NCI-H128 (cell line): ENCODE measurements at regions not wholly inside any gene's neighbourhood (a gene's known extent, or its start where the extent isn't known, plus 50 kb on each side); places are given as distances from the start of the nearest gene placed in this dataset.

Experiments used
- DNase-seq: peaks from one replicate; lab custom pipeline; 2025; ENCODE audit not compliant: unreplicated experiment; lab: John Stamatoyannopoulos, UW

- no peak for DNase-seq
Observed at GRCh38 chr14:26206640-26207039, 391.2 kb downstream of the NOVA1 start.

GRCh38 chr14:26204728-26205479 lies 392.9 kb downstream of the NOVA1 start:
- no peak for DNase-seq

- no peak for DNase-seq
Observed at GRCh38 chr14:26204366-26204727, 393.5 kb downstream of the NOVA1 start.

GRCh38 chr14:26200687-26201086 lies 397.1 kb downstream of the NOVA1 start:
- no peak for DNase-seq

- peak; percentile 10 for DNase-seq
Observed at GRCh38 chr14:26199590-26200370, 398.1 kb downstream of the NOVA1 start.

GRCh38 chr14:26199096-26199495 lies 398.7 kb downstream of the NOVA1 start:
- no peak for DNase-seq

- DNase-seq, result no peak
Observed at GRCh38 chr14:26194816-26195215, 403.0 kb downstream of the NOVA1 start.

- DNase-seq, result no peak
Observed at GRCh38 chr14:26191671-26192070, 406.2 kb downstream of the NOVA1 start.

GRCh38 chr14:26191123-26191522 lies 406.7 kb downstream of the NOVA1 start:
- DNase-seq, result no peak

GRCh38 chr14:26190646-26191045 lies 407.2 kb downstream of the NOVA1 start:
- no peak for DNase-seq

- no peak for DNase-seq
Observed at GRCh38 chr14:26187996-26188620, 409.7 kb downstream of the NOVA1 start.

- DNase-seq, result peak; percentile 38
Observed at GRCh38 chr14:26180221-26180620, 417.6 kb downstream of the NOVA1 start.

- DNase-seq, result no peak
Observed at GRCh38 chr14:26175658-26176057, 422.2 kb downstream of the NOVA1 start.

GRCh38 chr14:26174395-26174794 lies 423.4 kb downstream of the NOVA1 start:
- DNase-seq, result no peak

GRCh38 chr14:26173581-26174110 lies 424.2 kb downstream of the NOVA1 start:
- no peak for DNase-seq

GRCh38 chr14:26172396-26172795 lies 425.4 kb downstream of the NOVA1 start:
- no peak for DNase-seq

- no peak for DNase-seq
Observed at GRCh38 chr14:26170885-26171284, 426.9 kb downstream of the NOVA1 start.

GRCh38 chr14:26163761-26164160 lies 434.1 kb downstream of the NOVA1 start:
- DNase-seq, result no peak

GRCh38 chr14:26157517-26157916 lies 440.3 kb downstream of the NOVA1 start:
- no peak for DNase-seq

GRCh38 chr14:26143057-26143456 lies 454.8 kb downstream of the NOVA1 start:
- no peak for DNase-seq

- no peak for DNase-seq
Observed at GRCh38 chr14:26138764-26139445, 458.9 kb downstream of the NOVA1 start.
